Right lobe of liver (tissue), 4 donors: ENCODE measurements at regions not wholly inside any gene's neighbourhood (a gene's known extent, or its start where the extent isn't known, plus 50 kb on each side); places are given as distances from the start of the nearest gene placed in this dataset.

Experiments used
- CTCF ChIP-seq, 4 donors: fragments of 200-600 bp in 3 of 4; fragments of 450-650 bp in 1 of 4; IDR thresholded peaks; one replicate each; pipeline versions ENCODE4 v1.5.1 to v1.8.0; 2016 to 2022; ENCODE audit warnings: antibody characterized with exemption in 4 of 4, mild to moderate bottlenecking in 2 of 4
- POLR2A ChIP-seq: fragments of 450-650 bp; IDR thresholded peaks from one replicate; pipeline ENCODE4 v1.6.1; 2017; ENCODE audit warnings: antibody characterized with exemption, mild to moderate bottlenecking
- donor health status: DM: no; HTN: no; CAD: no.
- donor health status: DM: no; HTN: no; CAD: no.
- donor health status: DM: no; HTN: yes; CAD: no.

DNA sequence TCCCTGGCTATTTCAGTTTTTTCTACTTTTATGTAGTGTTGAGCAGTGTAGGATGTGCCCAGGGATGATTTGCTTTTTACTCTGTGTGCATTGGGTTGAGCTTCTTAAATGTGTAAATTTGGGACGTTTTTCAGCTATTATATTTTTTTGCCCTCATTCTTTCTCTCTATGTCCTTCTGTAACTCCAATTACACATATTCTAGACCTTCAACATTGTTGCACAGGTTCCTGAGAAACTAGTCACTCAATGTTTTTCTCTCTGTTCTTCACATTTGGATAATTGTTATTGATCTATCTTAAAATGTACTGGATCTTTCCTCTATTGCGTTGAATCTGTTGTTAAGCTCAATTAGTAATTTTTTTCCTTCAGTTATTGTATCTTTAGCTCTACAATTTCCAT lies 162.7 kb upstream of the TCF21 start:
- TF ChIP-seq CTCF (IDR thresholded peaks at IDR 0.05), result no peak
- no peak for TF ChIP-seq POLR2A
